ENCODE measurements at regions not wholly inside any gene's neighbourhood (a gene's known extent, or its start where the extent isn't known, plus 50 kb on each side); places are given as distances from the start of the nearest gene placed in this dataset.
"Not testable (repeated sequence)": the region's sequence is repeated elsewhere in the genome, so short reads cannot be mapped to it uniquely, and the experiment has no call there.

DNA sequence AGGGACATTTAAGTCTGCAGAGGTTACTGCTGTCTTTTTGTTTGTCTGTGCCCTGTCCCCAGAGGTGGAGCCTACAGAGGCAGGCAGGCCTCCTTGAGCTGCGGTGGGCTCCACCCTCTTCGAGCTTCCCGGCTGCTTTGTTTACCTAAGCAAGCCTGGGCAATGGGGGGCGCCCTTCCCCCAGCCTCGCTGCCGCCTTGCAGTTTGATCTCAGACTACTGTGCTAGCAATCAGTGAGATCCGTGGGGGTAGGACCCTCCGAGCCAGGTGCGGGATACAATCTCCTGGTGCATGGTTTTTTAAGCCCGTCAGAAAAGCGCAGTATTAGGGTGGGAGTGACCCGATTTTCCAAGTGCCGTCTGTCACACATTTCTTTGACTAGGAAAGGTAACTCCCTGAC lies 281.6 kb upstream of the DEFB115 start:
- H3K9me3 ChIP-seq (ENCODE audit: control insufficient read depth in 1 of 2, low read length in 2 of 2); POLR2A ChIA-PET (ENCODE audit: partially characterized antibody); H3K36me3 Mint-ChIP-seq; intact Hi-C loops (cut with micrococcal nuclease); H3K27ac Mint-ChIP-seq; H3K4me3 ChIP-seq (ENCODE audit: low read length in 2 of 2); H3K27ac ChIP-seq (ENCODE audit: low read depth, low read length); H3K27me3 Mint-ChIP-seq; H3K4me1 ChIP-seq (ENCODE audit: insufficient read depth, low read length); H3K4me3 Mint-ChIP-seq; H3K27me3 ChIP-seq (ENCODE audit: insufficient read depth, low read length); H3K36me3 ChIP-seq (ENCODE audit: insufficient read depth, low read length); CTCF ChIA-PET (ENCODE audit: partially characterized antibody); H3K4me1 Mint-ChIP-seq: not testable (repeated sequence)
- peak in 1 of 5 donors; percentile 25 for DNase-seq
- peaks cover 0 to 54% (median 23%) of the 10 kb centered on the region in 8 donors for H3K9me3 Mint-ChIP-seq

DNA sequence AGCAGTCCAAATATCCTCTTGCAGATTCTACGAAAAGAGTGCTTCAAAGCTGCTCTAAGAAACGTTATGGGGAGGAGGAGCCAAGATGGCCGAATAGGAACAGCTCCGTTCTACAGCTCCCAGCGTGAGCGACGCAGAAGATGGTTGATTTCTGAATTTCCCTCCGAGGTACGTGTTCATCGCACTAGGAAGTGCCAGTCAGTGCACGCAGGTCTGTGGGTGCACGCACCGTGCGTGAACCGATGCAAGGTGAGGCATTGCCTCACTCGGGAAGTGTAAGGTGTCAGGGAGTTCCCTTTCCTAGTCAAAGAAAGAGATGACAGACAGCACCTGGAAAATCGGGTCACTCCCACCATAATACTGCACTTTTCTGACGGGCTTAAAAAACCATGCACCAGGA lies 272.1 kb upstream of the DEFB115 start:
- Histone ChIP-seq H3K4me3 (ENCODE audit: low read length in 2 of 2) (no peak overlapping the region), H3K27ac (ENCODE audit: low read depth, low read length) (no peak overlapping the region), H3K27me3 (ENCODE audit: insufficient read depth, low read length) (no peaks in the 10 kb centered on the region), H3K9me3 (ENCODE audit: control insufficient read depth in 1 of 2, low read length in 2 of 2) (no peaks in the 10 kb centered on the region), H3K36me3 (ENCODE audit: insufficient read depth, low read length) (no peaks in the 10 kb centered on the region), H3K4me1 (ENCODE audit: insufficient read depth, low read length) (no peaks in the 10 kb centered on the region)
- DNase-seq, result no peak
- peaks cover 0 to 47% (median 32%) of the 10 kb centered on the region in 8 donors for H3K9me3 Mint-ChIP-seq
- H3K4me3 Mint-ChIP-seq, result no peak overlapping the region
- no peaks in the 10 kb centered on the region for H3K4me1 Mint-ChIP-seq
- CTCF ChIA-PET (ENCODE audit: partially characterized antibody), result no interaction called here
- no peaks in the 10 kb centered on the region for H3K27me3 Mint-ChIP-seq
- no peak overlapping the region for H3K27ac Mint-ChIP-seq
- peaks cover 0 to 3% of the 10 kb centered on the region in 2 donors for H3K36me3 Mint-ChIP-seq
- intact Hi-C loops (cut with micrococcal nuclease), result no loop called here
- POLR2A ChIA-PET (ENCODE audit: partially characterized antibody), result no interaction called here

All from CD4-positive, alpha-beta memory T cell (primary cell).